Tibial nerve (tissue), 4 donors: ENCODE measurements at regions not wholly inside any gene's neighbourhood (a gene's known extent, or its start where the extent isn't known, plus 50 kb on each side); places are given as distances from the start of the nearest gene placed in this dataset.

Source experiments
- DNase-seq, 2 donors: peaks; one replicate each; pipeline ENCODE4 v3.0.0-alpha.2; 2019; ENCODE audit warnings: low spot score in 2 of 2
- H3K27ac ChIP-seq, 4 donors: fragments of 200-600 bp; sonication (generic) in 3 of 4; one replicate each; pipeline ENCODE4 v1.5.1; 2017 to 2019; ENCODE audit warnings: mild to moderate bottlenecking in 1 of 4
- H3K27me3 ChIP-seq, 2 donors: fragments of 200-600 bp; sonication (generic) in 1 of 2; one replicate each; pipeline versions ENCODE4 v1.5.1 to v1.6.0; 2017 to 2019
- H3K36me3 ChIP-seq, 3 donors: fragments of 200-600 bp; sonication (generic); one replicate each; pipeline ENCODE4 v1.5.1; 2018 to 2019
- H3K4me1 ChIP-seq, 4 donors: fragments of 200-600 bp; sonication (generic) in 3 of 4; one replicate each; pipeline ENCODE4 v1.5.1; 2017 to 2019
- H3K4me3 ChIP-seq, 4 donors: fragments of 200-600 bp; sonication (generic) in 3 of 4; one replicate each; pipeline ENCODE4 v1.5.1; 2017 to 2019; ENCODE audit warnings: mild to moderate bottlenecking in 1 of 4, moderate library complexity in 1 of 4
- H3K9me3 ChIP-seq, 4 donors: fragments of 200-600 bp; sonication (generic) in 3 of 4; one replicate each; pipeline ENCODE4 v1.5.1; 2017 to 2019
- CTCF ChIP-seq, 5 experiments: fragments of 200-600 bp in 3 of 5; fragments of 450-650 bp in 2 of 5; sonication (generic) in 3 of 5; IDR thresholded peaks; one replicate each; pipeline ENCODE4 v1.5.1; 2016 to 2019; ENCODE audit warnings: antibody characterized with exemption in 5 of 5, mild to moderate bottlenecking in 3 of 5, moderate library complexity in 2 of 5
- EP300 ChIP-seq, 2 donors: sonication (generic); formaldehyde crosslinking; IDR thresholded peaks; one replicate each; pipeline ENCODE4 v1.6.1; 2017; ENCODE audit warnings: antibody characterized with exemption in 2 of 2, mild to moderate bottlenecking in 1 of 2
- POLR2A ChIP-seq, 2 donors: fragments of 450-650 bp; IDR thresholded peaks; one replicate each; pipeline ENCODE4 v1.6.1; 2017; ENCODE audit warnings: antibody characterized with exemption in 2 of 2, mild to moderate bottlenecking in 2 of 2, moderate library complexity in 2 of 2
- WGBS, 2 donors: methylation state at CpG; one replicate each; pipeline ENCODE4 v1.1.5; 2018; 5-methylcytosine and 5-hydroxymethylcytosine counted together

- TF ChIP-seq POLR2A (IDR thresholded peaks at IDR 0.05) (no peak), CTCF (IDR thresholded peaks at IDR 0.05) (no peak), EP300 (IDR thresholded peaks at IDR 0.05) (no peak)
- peaks cover 0 to 3% (median 0%) of the 10 kb centered on the region in 4 donors for H3K9me3 ChIP-seq
- H3K27ac ChIP-seq = no peak overlapping the region
- no peak overlapping the region for H3K4me3 ChIP-seq
- no peaks in the 10 kb centered on the region for H3K36me3 ChIP-seq
- no peaks in the 10 kb centered on the region for H3K27me3 ChIP-seq
- no peak for DNase-seq
- H3K4me1 ChIP-seq = no peaks in the 10 kb centered on the region
These were observed 106.7 kb upstream of the SOX1 start for GRCh38 chr13:111960152-111960772.

DNA sequence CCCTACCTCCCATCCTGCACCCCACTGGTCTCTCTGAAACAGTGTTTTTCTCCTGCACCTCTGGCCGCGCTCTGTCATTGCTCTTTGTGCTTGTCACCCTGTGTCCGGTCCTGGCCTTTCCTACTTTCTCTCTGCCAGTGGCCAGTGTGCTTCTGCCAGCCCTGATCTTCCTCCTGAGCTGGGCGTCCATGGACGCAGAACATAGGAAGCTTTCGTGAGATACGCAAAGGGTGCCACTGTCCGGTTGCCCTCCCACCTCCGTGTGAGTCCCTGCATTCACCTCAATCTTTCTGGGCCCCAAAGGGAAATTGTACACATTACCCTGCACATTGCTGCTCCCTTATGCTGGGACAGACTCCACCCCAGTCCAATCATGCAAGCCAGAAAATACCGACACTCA lies 105.7 kb upstream of the SOX1 start:
- Histone ChIP-seq H3K27me3 (no peaks in the 10 kb centered on the region), H3K9me3 (peaks cover 0 to 2% (median 0%) of the 10 kb centered on the region in 4 donors), H3K27ac (no peak overlapping the region), H3K4me1 (no peaks in the 10 kb centered on the region), H3K4me3 (no peak overlapping the region), H3K36me3 (no peaks in the 10 kb centered on the region)
- no peak for DNase-seq
- WGBS, 2 donors = 93 to 94% methylated on average over 10 of the region's 10 CpGs
- TF ChIP-seq EP300 (IDR thresholded peaks at IDR 0.05) (no peak), CTCF (IDR thresholded peaks at IDR 0.05) (no peak), POLR2A (IDR thresholded peaks at IDR 0.05) (no peak)

DNA sequence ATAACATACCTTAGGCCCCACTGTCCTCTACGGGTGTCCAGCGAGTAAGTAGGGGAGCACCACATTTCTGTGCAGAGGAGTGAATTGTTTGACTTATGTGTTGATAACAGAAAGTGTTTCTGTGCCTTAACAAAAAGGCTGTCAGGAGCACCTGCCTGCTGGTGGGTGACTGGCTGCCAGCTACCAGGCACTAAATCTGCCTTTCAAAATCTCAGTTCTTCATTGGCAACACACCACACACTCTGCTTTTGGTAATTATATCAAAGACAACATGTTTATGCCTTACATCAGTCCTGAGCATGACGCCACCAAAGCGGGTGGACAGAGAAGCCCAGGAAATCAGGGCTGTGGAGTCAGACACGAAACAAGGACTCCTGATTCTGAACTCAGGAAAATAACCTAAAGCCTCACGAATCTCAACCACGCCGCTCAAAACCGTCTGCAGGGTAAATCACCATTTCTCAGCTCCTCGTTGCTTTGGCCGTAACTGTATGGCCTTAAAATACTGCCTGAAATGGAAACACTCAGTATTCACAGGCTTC lies 105.2 kb upstream of the SOX1 start:
- 88 to 92% methylated on average over 11 of the region's 11 CpGs for WGBS, 2 donors

DNA sequence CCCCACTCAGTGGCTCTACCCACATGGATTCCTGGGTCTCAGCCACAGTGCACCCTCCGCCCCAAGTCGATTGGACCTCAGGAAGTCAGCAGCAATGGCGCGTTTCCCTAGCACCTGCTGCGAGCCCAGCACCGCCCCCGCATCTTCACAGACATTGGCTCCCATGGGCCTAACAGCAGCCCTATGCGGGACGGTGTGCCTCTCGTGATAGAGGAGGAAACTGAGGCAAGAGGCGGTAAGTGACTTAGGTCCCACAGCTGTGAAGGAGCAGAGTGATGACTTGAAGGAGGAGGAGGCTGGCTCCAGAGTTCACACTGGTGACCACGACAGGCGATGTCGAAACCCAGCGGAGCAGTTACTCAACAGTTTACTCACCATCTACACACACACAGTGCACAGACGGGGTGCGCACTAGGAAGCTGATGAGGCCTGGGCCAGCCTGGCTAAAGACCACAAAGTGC lies 104.5 kb upstream of the SOX1 start:
- WGBS, 2 donors = 86 to 91% methylated on average over 17 of the region's 17 CpGs
- Histone ChIP-seq H3K27ac (no peak overlapping the region), H3K4me3 (no peak overlapping the region), H3K27me3 (no peaks in the 10 kb centered on the region), H3K9me3 (no peaks in the 10 kb centered on the region), H3K36me3 (no peaks in the 10 kb centered on the region), H3K4me1 (peaks cover 0 to 7% (median 5%) of the 10 kb centered on the region in 4 donors)
- no peak for DNase-seq
- no peak for TF ChIP-seq CTCF (IDR thresholded peaks at IDR 0.05)
- no peak for TF ChIP-seq POLR2A (IDR thresholded peaks at IDR 0.05)
- no peak for TF ChIP-seq EP300 (IDR thresholded peaks at IDR 0.05)

More for the DNA sequence above, 105.2 kb upstream of the SOX1 start:
- Histone ChIP-seq H3K4me3 (no peak overlapping the region), H3K27ac (no peak overlapping the region), H3K27me3 (no peaks in the 10 kb centered on the region), H3K4me1 (peaks cover 0 to under 1% (median 0%) of the 10 kb centered on the region in 4 donors), H3K9me3 (no peaks in the 10 kb centered on the region), H3K36me3 (no peaks in the 10 kb centered on the region)
- no peak for DNase-seq
- TF ChIP-seq CTCF (IDR thresholded peaks at IDR 0.05) (no peak), POLR2A (IDR thresholded peaks at IDR 0.05) (no peak), EP300 (IDR thresholded peaks at IDR 0.05) (no peak)

GRCh38 chr13:111963031-111963430 lies 103.9 kb upstream of the SOX1 start:
- no peak for DNase-seq

More at GRCh38 chr13:111963031-111963430, 103.9 kb upstream of the SOX1 start:
- TF ChIP-seq POLR2A (IDR thresholded peaks at IDR 0.05) = no peak
- no peak for TF ChIP-seq EP300 (IDR thresholded peaks at IDR 0.05)
- no peak for TF ChIP-seq CTCF (IDR thresholded peaks at IDR 0.05)
- Histone ChIP-seq H3K27ac (no peak overlapping the region), H3K27me3 (no peaks in the 10 kb centered on the region), H3K36me3 (no peaks in the 10 kb centered on the region), H3K4me3 (no peak overlapping the region), H3K9me3 (no peaks in the 10 kb centered on the region), H3K4me1 (peaks cover 0 to 7% (median 5%) of the 10 kb centered on the region in 4 donors)
- WGBS, 2 donors = 92% methylated on average over 12 to 13 of the region's 13 CpGs
